ENCODE measurements at regions not wholly inside any gene's neighbourhood (a gene's known extent, or its start where the extent isn't known, plus 50 kb on each side); places are given as distances from the start of the nearest gene placed in this dataset.

DNA sequence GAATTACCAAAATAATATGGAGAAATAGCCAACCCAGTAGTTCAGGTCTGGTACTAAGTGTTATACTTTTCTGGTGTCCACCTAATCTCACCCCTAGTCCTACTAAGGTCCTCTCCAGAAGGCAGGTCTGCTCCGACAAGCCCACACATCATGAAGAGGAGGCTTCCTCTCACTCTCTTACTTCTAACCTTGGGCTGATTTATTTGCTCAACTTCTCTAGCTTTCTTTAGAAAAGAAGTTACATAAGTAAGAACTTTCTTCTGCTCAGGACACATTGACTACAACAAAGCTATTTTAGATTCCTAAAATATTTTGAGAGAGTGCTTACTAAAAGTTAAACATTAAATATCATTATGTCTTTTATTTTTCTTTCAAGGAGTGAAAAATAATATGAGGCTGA is 329.7 kb upstream of the NREP start:
- Histone ChIP-seq H3K27me3 (ENCODE audit: control insufficient read depth, insufficient read depth, low read length) (no peaks in the 10 kb centered on the region), H2AFZ (no peak overlapping the region), H3K9ac (no peak overlapping the region), H3K27ac (no peak overlapping the region), H3K36me3 (ENCODE audit: control insufficient read depth, insufficient read depth, low read length) (no peaks in the 10 kb centered on the region), H3K79me2 (no peaks in the 10 kb centered on the region), H3K4me2 (ENCODE audit: low read length) (no peak overlapping the region), H3K4me1 (no peaks in the 10 kb centered on the region), H3K4me3 (ENCODE audit: low read depth, low read length) (no peak overlapping the region), H3K9me3 (ENCODE audit: control insufficient read depth, low read length) (no peaks in the 10 kb centered on the region)
- TF ChIP-seq, protein P1, sequence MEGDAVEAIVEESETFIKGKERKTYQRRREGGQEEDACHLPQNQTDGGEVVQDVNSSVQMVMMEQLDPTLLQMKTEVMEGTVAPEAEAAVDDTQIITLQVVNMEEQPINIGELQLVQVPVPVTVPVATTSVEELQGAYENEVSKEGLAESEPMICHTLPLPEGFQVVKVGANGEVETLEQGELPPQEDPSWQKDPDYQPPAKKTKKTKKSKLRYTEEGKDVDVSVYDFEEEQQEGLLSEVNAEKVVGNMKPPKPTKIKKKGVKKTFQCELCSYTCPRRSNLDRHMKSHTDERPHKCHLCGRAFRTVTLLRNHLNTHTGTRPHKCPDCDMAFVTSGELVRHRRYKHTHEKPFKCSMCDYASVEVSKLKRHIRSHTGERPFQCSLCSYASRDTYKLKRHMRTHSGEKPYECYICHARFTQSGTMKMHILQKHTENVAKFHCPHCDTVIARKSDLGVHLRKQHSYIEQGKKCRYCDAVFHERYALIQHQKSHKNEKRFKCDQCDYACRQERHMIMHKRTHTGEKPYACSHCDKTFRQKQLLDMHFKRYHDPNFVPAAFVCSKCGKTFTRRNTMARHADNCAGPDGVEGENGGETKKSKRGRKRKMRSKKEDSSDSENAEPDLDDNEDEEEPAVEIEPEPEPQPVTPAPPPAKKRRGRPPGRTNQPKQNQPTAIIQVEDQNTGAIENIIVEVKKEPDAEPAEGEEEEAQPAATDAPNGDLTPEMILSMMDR (IDR thresholded peaks at IDR 0.05) = no peak

GRCh38 chr5:112084149-112084548 is 327.2 kb upstream of the NREP start:
- Histone ChIP-seq H3K9ac (no peak overlapping the region), H3K9me3 (ENCODE audit: control insufficient read depth, low read length) (no peaks in the 10 kb centered on the region), H3K27ac (no peak overlapping the region), H2AFZ (no peak overlapping the region), H3K27me3 (ENCODE audit: control insufficient read depth, insufficient read depth, low read length) (no peaks in the 10 kb centered on the region), H3K4me3 (ENCODE audit: low read depth, low read length) (no peak overlapping the region), H3K36me3 (ENCODE audit: control insufficient read depth, insufficient read depth, low read length) (no peaks in the 10 kb centered on the region), H3K79me2 (no peaks in the 10 kb centered on the region), H3K4me2 (ENCODE audit: low read length) (no peak overlapping the region), H3K4me1 (no peaks in the 10 kb centered on the region)
- TF ChIP-seq, protein P1 (IDR thresholded peaks at IDR 0.05) = no peak

- H3K36me3 ChIP-seq (ENCODE audit: control insufficient read depth, insufficient read depth, low read length) = no peaks in the 10 kb centered on the region
- H3K9me3 ChIP-seq (ENCODE audit: control insufficient read depth, low read length) = no peaks in the 10 kb centered on the region
- no peaks in the 10 kb centered on the region for H3K27me3 ChIP-seq (ENCODE audit: control insufficient read depth, insufficient read depth, low read length)
- H3K79me2 ChIP-seq = no peaks in the 10 kb centered on the region
- H3K4me3 ChIP-seq (ENCODE audit: low read depth, low read length) = no peak overlapping the region
- TF ChIP-seq, protein P1 (IDR thresholded peaks at IDR 0.05) = no peak
- H2AFZ ChIP-seq = no peak overlapping the region
- no peak overlapping the region for H3K9ac ChIP-seq
- no peaks in the 10 kb centered on the region for H3K4me1 ChIP-seq
- no peak overlapping the region for H3K27ac ChIP-seq
- H3K4me2 ChIP-seq (ENCODE audit: low read length) = no peak overlapping the region
Observed at GRCh38 chr5:112083623-112084022, 326.6 kb upstream of the NREP start.

DNA sequence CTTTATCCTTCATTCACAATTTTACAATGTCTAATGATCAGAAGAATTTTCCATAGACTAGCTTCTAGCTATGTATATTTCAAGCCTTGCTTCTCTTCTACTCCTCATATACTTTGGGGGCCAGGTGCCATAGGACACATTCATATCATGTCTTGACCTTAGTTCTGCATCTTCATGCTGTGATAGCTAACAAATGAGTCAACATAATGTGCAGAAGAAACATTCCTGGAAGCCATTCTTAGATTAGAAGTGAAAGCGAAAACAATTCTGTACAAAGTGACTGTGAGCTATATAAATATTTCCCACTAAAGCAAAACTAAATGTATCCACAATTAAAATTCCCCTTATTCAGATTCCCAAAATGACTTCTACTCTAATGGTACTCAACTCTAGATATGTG is 320.2 kb upstream of the NREP start:
- H3K4me1 ChIP-seq = no peaks in the 10 kb centered on the region
- TF ChIP-seq, protein P1 (IDR thresholded peaks at IDR 0.05) = no peak
- no peak overlapping the region for H3K4me2 ChIP-seq (ENCODE audit: low read length)
- no peaks in the 10 kb centered on the region for H3K79me2 ChIP-seq
- no peaks in the 10 kb centered on the region for H3K9me3 ChIP-seq (ENCODE audit: control insufficient read depth, low read length)
- H3K4me3 ChIP-seq (ENCODE audit: low read depth, low read length) = no peak overlapping the region
- no peaks in the 10 kb centered on the region for H3K27me3 ChIP-seq (ENCODE audit: control insufficient read depth, insufficient read depth, low read length)
- no peaks in the 10 kb centered on the region for H3K36me3 ChIP-seq (ENCODE audit: control insufficient read depth, insufficient read depth, low read length)
- no peak overlapping the region for H3K9ac ChIP-seq
- H3K27ac ChIP-seq = no peak overlapping the region
- H2AFZ ChIP-seq = no peak overlapping the region

DNA sequence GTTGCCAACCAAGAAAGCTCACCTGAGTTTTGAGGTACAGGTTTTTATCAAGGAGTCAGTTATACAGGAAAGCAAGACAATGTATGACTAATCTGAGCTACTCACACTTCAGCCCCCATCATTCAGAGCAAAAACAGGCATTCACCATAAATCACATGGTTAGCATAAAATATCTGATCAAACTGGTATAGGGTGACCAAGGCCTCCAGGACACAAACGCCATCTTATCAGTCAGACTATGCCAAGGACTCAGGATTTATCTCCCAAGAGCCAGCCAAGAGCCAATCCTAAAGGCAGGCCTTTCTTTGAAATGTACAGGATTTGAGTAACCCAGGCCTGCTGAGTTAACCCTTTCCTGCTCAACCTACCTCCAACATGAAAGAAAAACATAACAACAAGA is 313.0 kb upstream of the NREP start:
- no peaks in the 10 kb centered on the region for H3K79me2 ChIP-seq
- H3K4me3 ChIP-seq (ENCODE audit: low read depth, low read length) = no peak overlapping the region
- no peaks in the 10 kb centered on the region for H3K27me3 ChIP-seq (ENCODE audit: control insufficient read depth, insufficient read depth, low read length)
- no peak overlapping the region for H2AFZ ChIP-seq
- no peaks in the 10 kb centered on the region for H3K4me1 ChIP-seq
- TF ChIP-seq, protein P1 (IDR thresholded peaks at IDR 0.05) = no peak
- H3K9ac ChIP-seq = no peak overlapping the region
- H3K27ac ChIP-seq = no peak overlapping the region
- no peaks in the 10 kb centered on the region for H3K9me3 ChIP-seq (ENCODE audit: control insufficient read depth, low read length)
- H3K4me2 ChIP-seq (ENCODE audit: low read length) = no peak overlapping the region
- H3K36me3 ChIP-seq (ENCODE audit: control insufficient read depth, insufficient read depth, low read length) = no peaks in the 10 kb centered on the region

Measured in parathyroid adenoma (tissue), 2 donors.